Neural cell (in vitro differentiated cells): ENCODE measurements at regions not wholly inside any gene's neighbourhood (a gene's known extent, or its start where the extent isn't known, plus 50 kb on each side); places are given as distances from the start of the nearest gene placed in this dataset.

Experiments used
- H2AFZ ChIP-seq: fragments of 200-600, 300-800 bp; sonication (generic), shearing (Covaris generic); 2 replicates; pipeline ENCODE4 v1.6.0; 2014; ENCODE audit warnings: low read depth, mild to moderate bottlenecking, antibody characterized with exemption, low read length, moderate library complexity
- H3F3A ChIP-seq: fragments of 200-600 bp; shearing (Covaris generic); 2 replicates; pipeline ENCODE4 v1.6.1; 2016; ENCODE audit warnings: mild to moderate bottlenecking, moderate library complexity, mixed read lengths, antibody characterized with exemption, low read length; ENCODE audit not compliant: insufficient read depth, poor library complexity, severe bottlenecking
- H3K27ac ChIP-seq: fragments of 200-600, 300-800 bp; sonication (generic), shearing (Covaris generic); 2 replicates; pipeline ENCODE4 v1.5.1; 2014; ENCODE audit warnings: mild to moderate bottlenecking, low read length, moderate library complexity
- H3K27me3 ChIP-seq: fragments of 300-800, 200-600 bp; sonication (generic), shearing (Covaris generic); 2 replicates; pipeline ENCODE4 v1.6.0; 2014; ENCODE audit warnings: mild to moderate bottlenecking, low read depth, low read length, moderate library complexity; ENCODE audit not compliant: insufficient read depth
- H3K36me3 ChIP-seq: fragments of 300-800, 200-600 bp; sonication (generic), shearing (Covaris generic); 2 replicates; pipeline ENCODE4 v1.5.1; 2014; ENCODE audit warnings: mild to moderate bottlenecking, antibody characterized with exemption, low read length, moderate library complexity; ENCODE audit not compliant: insufficient read depth
- H3K4me2 ChIP-seq: fragments of 300-800, 200-600 bp; sonication (generic), shearing (Covaris generic); 2 replicates; pipeline ENCODE4 v1.6.0; 2014; ENCODE audit warnings: mild to moderate bottlenecking, low read length
- H3K4me3 ChIP-seq: fragments of 300-800, 200-600 bp; sonication (generic), shearing (Covaris generic); 2 replicates; pipeline ENCODE4 v1.5.1; 2014; ENCODE audit warnings: mild to moderate bottlenecking, low read length, moderate library complexity
- H3K79me2 ChIP-seq: fragments of 200-600 bp; shearing (Covaris generic); replicated peaks from 2 replicates; pipeline ENCODE4 v1.6.0; 2014; ENCODE audit warnings: mild to moderate bottlenecking, low read length, moderate library complexity; ENCODE audit not compliant: insufficient read depth
- H3K9ac ChIP-seq: fragments of 300-800, 200-600 bp; sonication (generic), shearing (Covaris generic); 2 replicates; pipeline ENCODE4 v1.6.1; 2016; ENCODE audit warnings: mild to moderate bottlenecking, low read length, mixed read lengths
- H3K9me2 ChIP-seq: fragments of 200-600 bp; shearing (Covaris generic); 2 replicates; pipeline ENCODE4 v1.6.1; 2016; ENCODE audit warnings: mild to moderate bottlenecking, low read length, mixed read lengths; ENCODE audit not compliant: insufficient read depth
- H3K9me3 ChIP-seq: fragments of 200-600, 300-800 bp; sonication (generic), shearing (Covaris generic); 2 replicates; pipeline ENCODE4 v1.6.1; 2016; ENCODE audit warnings: mild to moderate bottlenecking, mixed run types, low read length, moderate library complexity, mixed read lengths
- H4K20me1 ChIP-seq: fragments of 200-600 bp; shearing (Covaris generic); 2 replicates; pipeline ENCODE4 v1.6.1; 2016; ENCODE audit warnings: mild to moderate bottlenecking, mixed run types; ENCODE audit not compliant: insufficient read depth
- CTCF ChIP-seq: fragments of 450-650 bp; IDR thresholded peaks from 2 replicates; pipeline ENCODE4 v1.5.1; 2014; ENCODE audit warnings: antibody characterized with exemption, mild to moderate bottlenecking, moderate library complexity; ENCODE audit not compliant: poor library complexity, severe bottlenecking
- EP300 ChIP-seq: fragments of 450-650 bp; conservative IDR thresholded peaks from 2 replicates; pipeline ENCODE4 v1.6.1; 2014; ENCODE audit warnings: antibody characterized with exemption, mild to moderate bottlenecking, moderate library complexity; ENCODE audit not compliant: poor library complexity, severe bottlenecking
- EZH2 ChIP-seq: fragments of 200-600, 300-800 bp; shearing (Covaris generic), sonication (generic); IDR thresholded peaks from 2 replicates; pipeline ENCODE4 v1.6.1; 2014; ENCODE audit warnings: antibody characterized with exemption, low read length, borderline replicate concordance, mild to moderate bottlenecking; ENCODE audit not compliant: insufficient read depth, poor library complexity, severe bottlenecking
- MXI1 ChIP-seq: fragments of 450-650 bp; conservative IDR thresholded peaks from 2 replicates; pipeline ENCODE4 v1.6.1; 2014; ENCODE audit warnings: antibody characterized with exemption, mild to moderate bottlenecking; ENCODE audit not compliant: poor library complexity, severe bottlenecking
- POLR2AphosphoS5 ChIP-seq: IDR thresholded peaks from 2 replicates; pipeline ENCODE4 v1.6.1; 2012
- RAD21 ChIP-seq: fragments of 450-650 bp; conservative IDR thresholded peaks from 2 replicates; pipeline ENCODE4 v1.6.1; 2014; ENCODE audit warnings: antibody characterized with exemption, mild to moderate bottlenecking, moderate library complexity
- REST ChIP-seq: IDR thresholded peaks from 2 replicates; pipeline ENCODE4 v1.6.1; 2012; ENCODE audit warnings: borderline replicate concordance
- SMC3 ChIP-seq: fragments of 450-650 bp; conservative IDR thresholded peaks from 2 replicates; pipeline ENCODE4 v1.6.1; 2014; ENCODE audit warnings: antibody characterized with exemption, mild to moderate bottlenecking, moderate library complexity; ENCODE audit not compliant: poor library complexity
- TAF1 ChIP-seq: IDR thresholded peaks from 2 replicates; pipeline ENCODE4 v1.6.1; 2012; ENCODE audit warnings: low read depth

- no peak overlapping the region for H3K9ac ChIP-seq
- H3K27ac ChIP-seq: no peak overlapping the region
- no peaks in the 10 kb centered on the region for H3K9me2 ChIP-seq
- H3K4me2 ChIP-seq: no peak overlapping the region
- no peaks in the 10 kb centered on the region for H3F3A ChIP-seq
- H4K20me1 ChIP-seq: no peaks in the 10 kb centered on the region
- no peaks in the 10 kb centered on the region for H3K36me3 ChIP-seq
- H3K4me3 ChIP-seq: no peak overlapping the region
- H2AFZ ChIP-seq: no peak overlapping the region
- no peaks in the 10 kb centered on the region for H3K9me3 ChIP-seq
- no peaks in the 10 kb centered on the region for H3K27me3 ChIP-seq
- H3K79me2 ChIP-seq: no peaks in the 10 kb centered on the region
- TF ChIP-seq TAF1 (no peak), SMC3 (no peak), CTCF (no peak), REST (no peak), RAD21 (no peak), EP300 (no peak), MXI1 (no peak), EZH2 (no peak), POLR2AphosphoS5 (no peak)
Measured at GRCh38 chr10:4006051-4006450, 221.0 kb upstream of the KLF6 start.

- Histone ChIP-seq H3K27ac (no peak overlapping the region), H3K27me3 (no peaks in the 10 kb centered on the region), H3K4me3 (no peak overlapping the region), H4K20me1 (no peaks in the 10 kb centered on the region), H2AFZ (no peak overlapping the region), H3K36me3 (no peaks in the 10 kb centered on the region), H3K4me2 (no peak overlapping the region), H3K79me2 (no peaks in the 10 kb centered on the region), H3F3A (no peaks in the 10 kb centered on the region), H3K9me3 (no peaks in the 10 kb centered on the region), H3K9ac (no peak overlapping the region), H3K9me2 (no peaks in the 10 kb centered on the region)
- no peak for TF ChIP-seq RAD21
- no peak for TF ChIP-seq EZH2
- TF ChIP-seq REST: no peak
- no peak for TF ChIP-seq TAF1
- TF ChIP-seq POLR2AphosphoS5: no peak
- no peak for TF ChIP-seq MXI1
- TF ChIP-seq EP300: no peak
- no peak for TF ChIP-seq SMC3
- TF ChIP-seq CTCF: no peak
Measured at GRCh38 chr10:4004990-4005389, 220.0 kb upstream of the KLF6 start.
